HG03135 (cell line): ENCODE measurements at regions not wholly inside any gene's neighbourhood (a gene's known extent, or its start where the extent isn't known, plus 50 kb on each side); places are given as distances from the start of the nearest gene placed in this dataset.

Experiments used
- ATAC-seq: cut with Tn5 transposase; IDR thresholded peaks from one replicate; pipeline ENCODE4 v1.9.1; 2021; ENCODE audit warnings: mild to moderate bottlenecking, moderate library complexity; ENCODE audit not compliant: unreplicated experiment

DNA sequence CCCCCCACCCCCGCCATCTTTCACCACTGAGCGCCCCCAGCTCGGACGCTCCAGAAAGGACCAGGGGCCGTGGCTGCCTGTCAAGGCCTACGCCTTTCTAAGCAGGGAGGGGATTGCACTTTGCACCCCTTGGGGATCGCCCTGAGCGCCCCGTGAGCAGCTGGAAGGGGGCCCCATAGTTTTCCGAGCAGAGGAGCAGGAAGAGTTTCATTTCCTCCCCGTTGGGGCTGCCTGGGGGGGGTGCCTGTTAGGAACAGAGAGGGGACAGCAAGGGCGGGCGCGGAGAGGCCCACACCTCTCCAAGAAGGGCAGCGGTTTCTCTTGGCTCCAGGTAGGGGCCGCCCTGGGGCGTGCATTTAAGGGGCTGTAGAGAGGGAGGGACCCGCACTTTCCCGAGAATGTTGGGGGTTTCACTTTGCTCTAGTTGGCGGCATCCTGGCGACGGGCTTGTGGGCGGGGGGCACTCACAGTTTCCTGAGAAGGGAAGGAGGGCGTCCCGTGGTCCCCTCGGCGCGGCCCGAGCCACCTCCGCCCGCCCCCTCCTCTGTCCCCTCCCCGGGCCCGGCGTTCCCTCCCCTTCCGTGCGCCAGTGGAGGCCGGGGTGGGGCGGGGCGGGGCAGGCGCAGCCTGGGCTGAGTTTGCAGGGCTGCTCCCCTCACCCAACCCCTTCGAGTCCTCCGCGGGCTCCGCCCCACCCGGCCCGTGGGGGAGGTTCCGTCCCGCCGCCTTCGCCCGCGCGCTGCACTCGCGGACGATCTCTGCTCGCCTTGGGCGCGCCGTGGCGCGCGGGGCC is 82.3 kb upstream of the CD99 start:
- peak; percentile 94 for ATAC-seq

- no peak for ATAC-seq
These were observed 84.0 kb upstream of the CD99 start for GRCh38 chrX:2607113-2607512.

DNA sequence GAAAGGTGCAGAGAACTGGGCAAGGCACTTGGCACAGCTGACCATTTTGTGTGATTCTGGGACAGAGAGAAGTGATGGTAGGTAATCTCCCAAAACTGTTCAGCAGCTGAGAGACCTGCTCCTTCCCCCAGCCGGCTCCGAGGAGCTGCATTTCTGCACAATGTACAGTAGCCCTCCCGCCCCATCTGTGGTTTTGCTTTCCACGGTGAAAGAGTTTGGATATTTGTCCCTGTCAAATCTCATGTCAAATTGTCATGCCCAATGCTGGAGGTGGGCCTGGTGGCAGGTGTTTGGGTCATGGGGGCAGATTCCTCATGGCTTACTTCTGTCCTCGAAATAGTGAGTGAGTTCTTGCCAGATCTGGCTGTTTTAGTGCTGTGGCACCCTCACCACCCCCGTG is 90.5 kb upstream of the CD99 start:
- no peak for ATAC-seq

- ATAC-seq = no peak
These were observed 94.4 kb upstream of the CD99 start for GRCh38 chrX:2596555-2597255.

GRCh38 chrX:2596045-2596444 is 95.0 kb upstream of the CD99 start:
- ATAC-seq = no peak

DNA sequence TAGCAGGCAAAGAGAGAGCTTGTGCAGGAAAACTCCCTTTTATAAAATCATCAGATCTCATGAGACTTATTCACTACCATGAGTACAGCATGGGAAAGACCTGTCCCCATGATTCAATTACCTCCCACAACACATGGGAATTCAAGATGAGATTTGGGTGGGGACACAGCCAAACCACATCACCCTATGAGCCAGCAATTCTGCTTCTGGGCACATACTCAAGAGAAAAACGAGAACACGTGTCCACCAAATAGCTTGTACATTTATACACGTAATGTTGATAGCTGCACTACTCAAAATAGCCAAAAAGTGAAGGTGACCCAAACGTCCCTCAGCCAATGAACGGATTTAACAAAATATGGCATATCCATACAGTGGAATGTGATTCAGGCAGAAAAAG is 94.5 kb upstream of the DHRSX start:
- ATAC-seq = no peak

DNA sequence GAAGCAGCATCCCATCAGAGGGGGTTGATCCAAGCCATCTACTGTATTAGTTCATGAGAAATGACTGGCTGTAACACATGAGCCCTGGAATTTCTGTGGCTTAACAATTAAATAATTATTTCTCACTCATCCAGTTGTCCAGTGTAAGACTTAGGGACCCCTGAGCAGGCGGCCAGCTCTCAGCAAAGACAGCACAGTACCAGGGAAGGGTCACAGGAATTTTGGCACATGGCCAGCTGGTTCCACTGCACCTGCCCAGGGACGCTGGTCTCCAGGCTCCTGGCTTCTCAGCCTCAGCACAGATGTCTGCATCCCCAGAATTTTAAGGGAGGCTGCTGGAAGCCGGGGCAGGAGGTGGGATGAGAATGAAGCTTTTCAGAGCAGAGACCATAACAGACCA is 93.7 kb upstream of the DHRSX start:
- ATAC-seq = no peak

GRCh38 chrX:2592279-2592678 is 91.5 kb upstream of the DHRSX start:
- no peak for ATAC-seq

- no peak for ATAC-seq
These were observed 88.6 kb upstream of the DHRSX start for GRCh38 chrX:2589186-2590020.

GRCh38 chrX:2588049-2588448 is 87.3 kb upstream of the DHRSX start:
- ATAC-seq = no peak

- ATAC-seq = no peak
These were observed 86.4 kb upstream of the DHRSX start for GRCh38 chrX:2587146-2587545.

GRCh38 chrX:2585158-2585470 is 84.3 kb upstream of the DHRSX start:
- no peak for ATAC-seq

DNA sequence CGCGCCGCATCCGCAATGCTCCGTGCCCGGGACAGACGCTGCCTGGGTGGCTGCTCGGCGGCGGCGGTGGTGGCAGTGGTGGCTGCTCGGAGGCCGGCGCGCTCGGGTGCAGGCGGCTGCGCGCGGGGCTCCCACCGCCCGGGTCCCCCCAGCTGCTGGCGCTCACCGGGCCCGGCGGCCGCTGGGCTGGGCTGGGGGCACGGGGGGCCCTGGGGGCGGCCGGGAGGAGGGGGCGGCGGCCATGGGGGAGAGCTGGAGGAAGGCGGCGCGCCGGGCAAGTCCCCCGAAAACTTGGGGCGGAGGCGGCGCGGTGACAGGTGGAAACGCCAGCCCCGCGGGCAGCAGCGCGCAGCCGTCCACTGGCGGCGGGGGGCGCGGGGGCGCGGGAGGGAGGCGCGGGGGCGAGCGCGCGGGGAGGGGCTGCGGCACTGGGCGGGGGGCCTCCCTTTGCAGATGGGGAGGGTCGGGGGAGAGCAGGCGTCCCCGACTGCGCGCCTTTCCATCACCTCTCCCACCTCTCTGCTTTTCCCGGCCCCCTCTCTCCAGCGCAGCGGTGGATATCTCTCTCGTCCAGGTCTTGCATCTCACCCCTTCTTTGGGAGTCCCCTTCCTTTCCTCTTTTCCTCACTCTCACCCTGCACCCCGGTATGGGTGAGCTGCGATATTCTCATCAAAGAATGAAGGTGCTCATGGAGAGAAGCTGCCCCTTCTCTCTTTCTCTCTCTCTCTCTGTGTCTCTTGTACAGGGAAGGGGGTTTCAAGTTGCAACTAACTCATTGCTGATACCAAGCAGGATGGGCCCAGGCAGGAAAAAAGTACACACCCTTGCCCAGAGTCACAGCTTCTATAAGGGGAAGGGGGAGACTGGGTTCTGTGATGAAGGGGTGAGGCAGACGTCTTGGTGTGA is 83.7 kb upstream of the DHRSX start:
- ATAC-seq = no peak

DNA sequence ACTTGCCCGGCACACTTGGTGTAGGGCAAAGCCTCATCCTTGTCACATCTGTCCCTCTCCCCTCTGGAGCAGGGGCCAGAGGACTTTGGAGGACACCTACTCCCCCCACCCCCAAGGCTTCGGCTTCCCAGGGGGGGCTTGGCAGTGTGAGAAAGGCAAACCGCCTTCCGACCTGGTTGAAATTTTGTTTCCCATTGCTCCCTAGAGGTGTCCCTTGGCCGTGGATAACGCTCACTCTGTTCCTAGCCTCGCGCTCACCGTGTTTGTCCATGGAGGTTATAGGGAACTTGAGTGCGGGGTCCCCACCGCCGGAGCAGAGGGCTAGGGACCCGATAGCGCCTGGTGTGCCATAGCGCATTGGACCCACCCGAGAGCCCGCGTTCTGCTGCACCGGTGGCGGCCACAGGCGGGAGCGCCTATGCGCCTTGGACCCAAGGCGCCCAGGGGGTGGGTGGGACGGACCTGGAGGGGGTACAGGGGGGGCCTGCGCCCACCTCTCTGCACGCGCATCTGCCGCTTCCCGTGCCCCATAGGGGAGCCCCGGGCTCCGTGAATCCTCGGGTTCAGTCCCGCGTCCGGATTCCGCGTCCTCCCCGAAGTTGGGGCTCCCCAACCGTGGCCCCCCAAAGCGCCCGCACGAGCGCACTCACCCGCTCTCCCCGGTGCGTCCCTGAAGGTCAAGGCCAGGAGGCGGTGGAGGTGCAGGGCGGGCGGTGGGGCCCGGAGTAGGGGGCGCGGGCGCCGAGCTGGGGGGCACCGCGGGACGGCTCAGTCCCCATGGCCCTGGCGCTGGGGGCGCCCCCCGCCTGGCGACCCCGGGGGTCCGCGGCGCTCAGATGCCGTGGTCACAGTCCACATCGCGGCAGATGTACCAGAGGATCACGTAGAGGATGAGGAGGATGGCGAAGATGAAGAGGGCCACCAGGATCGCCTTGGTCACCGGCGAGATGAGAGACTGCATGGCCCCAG is 82.7 kb upstream of the DHRSX start:
- ATAC-seq = no peak

- ATAC-seq = no peak
These were observed 81.9 kb upstream of the DHRSX start for GRCh38 chrX:2582667-2583066.

DNA sequence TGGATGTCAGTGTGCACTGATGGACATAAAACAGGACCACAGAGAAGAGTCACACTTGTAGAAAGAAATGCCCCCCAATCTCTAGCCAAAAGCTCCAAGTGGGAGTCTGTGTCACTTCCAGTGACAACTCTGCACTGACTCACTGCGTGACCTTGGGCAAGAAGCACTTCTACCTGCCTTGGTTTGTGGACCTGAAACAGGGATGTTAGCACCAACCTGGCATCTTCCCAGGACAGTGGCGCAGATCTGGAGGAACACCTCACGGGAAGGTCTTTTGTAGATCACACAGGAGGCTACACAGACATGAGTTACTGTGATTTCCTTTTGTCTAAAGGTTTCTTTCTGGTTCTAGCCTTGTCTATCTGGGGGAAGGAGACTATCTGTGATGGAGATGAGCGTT is 80.5 kb upstream of the DHRSX start:
- no peak for ATAC-seq

DNA sequence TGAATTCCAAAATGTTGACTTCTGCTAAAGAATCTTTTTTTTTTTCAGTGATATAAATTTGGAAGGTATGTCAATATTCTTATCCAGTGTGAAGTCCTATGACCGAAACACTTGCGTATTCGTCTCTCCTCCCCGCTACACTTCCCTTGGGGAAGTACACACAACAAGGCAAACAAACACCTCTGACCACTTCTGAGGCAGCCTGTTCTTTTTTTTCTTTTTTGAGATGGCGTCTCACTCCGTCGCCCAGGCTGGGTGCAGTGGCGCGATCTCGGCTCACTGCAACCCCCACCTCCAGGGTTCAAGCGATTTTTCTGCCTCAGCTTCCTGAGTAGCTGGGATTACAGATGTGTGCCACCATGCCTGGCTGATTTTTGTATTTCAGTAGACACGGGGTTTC is 78.1 kb upstream of the DHRSX start:
- no peak for ATAC-seq

DNA sequence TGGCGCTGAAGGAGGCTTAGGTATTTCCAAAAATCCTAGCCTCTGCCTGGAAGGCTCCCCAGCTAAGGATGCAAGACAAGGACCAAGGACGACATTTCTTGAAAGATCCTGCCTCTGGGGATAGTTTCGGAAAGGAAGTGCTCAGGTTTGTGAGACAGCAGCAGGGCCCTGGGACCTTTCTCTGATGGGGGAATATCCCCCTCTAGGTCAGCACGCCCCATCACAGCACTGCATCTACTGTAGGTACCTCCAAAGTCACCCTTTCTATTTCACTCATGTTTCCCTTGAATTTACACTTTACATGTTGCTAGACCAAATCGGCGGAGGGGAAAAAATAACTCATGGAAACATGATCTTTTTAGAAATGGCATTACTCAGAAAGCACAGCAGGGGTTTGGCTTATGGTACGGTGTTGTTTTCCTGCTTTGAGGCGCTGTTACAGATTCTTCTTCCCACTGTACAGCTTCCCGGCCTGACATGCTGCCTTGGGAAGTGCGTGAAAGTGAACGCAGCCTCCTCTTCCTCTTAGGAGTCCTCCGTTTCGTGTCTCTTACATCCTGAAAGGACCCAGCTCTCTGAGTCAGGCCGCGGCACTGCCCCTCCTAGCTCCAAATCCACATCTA is 77.2 kb upstream of the DHRSX start:
- ATAC-seq = no peak

DNA sequence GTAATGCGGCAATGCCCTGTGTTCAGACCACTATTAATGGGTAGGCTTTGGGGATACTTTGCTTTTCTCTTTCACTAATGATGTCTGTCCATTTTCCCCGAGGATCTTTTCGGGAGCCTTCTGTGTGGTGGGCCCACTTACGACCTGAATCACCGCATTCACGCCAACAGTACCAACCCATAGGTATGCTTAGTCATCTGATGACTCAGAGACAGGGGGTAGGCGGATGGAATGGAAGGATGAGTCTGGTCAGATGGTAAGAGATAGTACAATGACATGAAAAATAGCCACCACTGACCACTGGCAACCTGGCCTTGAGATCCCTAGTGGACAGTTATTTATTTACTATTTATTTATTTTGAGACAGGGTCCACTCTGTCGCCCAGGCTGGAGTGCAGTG is 76.0 kb upstream of the DHRSX start:
- ATAC-seq = no peak
